ENCODE measurements at regions not wholly inside any gene's neighbourhood (a gene's known extent, or its start where the extent isn't known, plus 50 kb on each side); places are given as distances from the start of the nearest gene placed in this dataset.

DNA sequence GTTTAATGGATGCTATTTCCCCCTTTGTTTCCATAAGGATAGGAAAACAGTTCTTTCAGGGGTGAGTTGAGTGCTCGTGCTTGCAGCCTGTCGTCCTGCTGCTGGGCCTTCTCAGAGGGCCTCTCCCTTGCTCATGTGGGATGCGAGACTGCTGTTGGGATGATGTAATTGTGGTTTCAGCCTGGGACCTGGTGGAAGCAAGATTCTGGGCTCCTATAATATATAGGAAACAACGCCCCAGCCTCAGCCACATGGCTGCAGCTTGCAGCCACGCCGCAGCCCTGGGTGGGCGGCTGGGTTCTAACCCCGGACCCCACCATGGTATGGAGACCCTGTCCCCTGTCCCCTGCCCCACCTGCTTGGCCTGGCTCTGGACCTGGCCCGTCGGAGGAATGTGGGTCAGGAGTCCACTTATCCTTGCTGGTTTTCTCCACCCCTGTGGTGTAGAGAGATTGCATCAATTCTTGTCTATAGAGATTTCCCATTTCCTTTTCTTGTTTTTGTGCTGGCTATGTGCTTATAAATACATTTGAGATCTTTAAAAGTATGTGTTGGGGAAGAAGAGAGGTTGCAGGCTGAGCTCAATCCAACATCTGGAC lies 357.8 kb downstream of the SIPA1L2 start:
- H3K4me1 ChIP-seq: peaks cover 10% of the 10 kb centered on the region; the same call in 1 of the 2 replicates
- H3K36me3 Mint-ChIP-seq (ENCODE audit: insufficient read depth, unreplicated experiment): no peaks in the 10 kb centered on the region
- intact Hi-C loops (cut with micrococcal nuclease; ENCODE audit: unreplicated experiment): no loop called here
- POLR2A ChIA-PET: no interaction called here
- H3K27me3 ChIP-seq (replicated peaks; ENCODE audit: control insufficient read depth, insufficient read depth, low read length): no peaks in the 10 kb centered on the region
- H3K27ac Mint-ChIP-seq (ENCODE audit: unreplicated experiment): no peak overlapping the region
- TF ChIP-seq, protein P1, sequence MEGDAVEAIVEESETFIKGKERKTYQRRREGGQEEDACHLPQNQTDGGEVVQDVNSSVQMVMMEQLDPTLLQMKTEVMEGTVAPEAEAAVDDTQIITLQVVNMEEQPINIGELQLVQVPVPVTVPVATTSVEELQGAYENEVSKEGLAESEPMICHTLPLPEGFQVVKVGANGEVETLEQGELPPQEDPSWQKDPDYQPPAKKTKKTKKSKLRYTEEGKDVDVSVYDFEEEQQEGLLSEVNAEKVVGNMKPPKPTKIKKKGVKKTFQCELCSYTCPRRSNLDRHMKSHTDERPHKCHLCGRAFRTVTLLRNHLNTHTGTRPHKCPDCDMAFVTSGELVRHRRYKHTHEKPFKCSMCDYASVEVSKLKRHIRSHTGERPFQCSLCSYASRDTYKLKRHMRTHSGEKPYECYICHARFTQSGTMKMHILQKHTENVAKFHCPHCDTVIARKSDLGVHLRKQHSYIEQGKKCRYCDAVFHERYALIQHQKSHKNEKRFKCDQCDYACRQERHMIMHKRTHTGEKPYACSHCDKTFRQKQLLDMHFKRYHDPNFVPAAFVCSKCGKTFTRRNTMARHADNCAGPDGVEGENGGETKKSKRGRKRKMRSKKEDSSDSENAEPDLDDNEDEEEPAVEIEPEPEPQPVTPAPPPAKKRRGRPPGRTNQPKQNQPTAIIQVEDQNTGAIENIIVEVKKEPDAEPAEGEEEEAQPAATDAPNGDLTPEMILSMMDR (IDR thresholded peaks at IDR 0.05; ENCODE audit: insufficient read depth in 1 of 2, low read depth in 1 of 2, low read length in 1 of 2, severe bottlenecking in 1 of 2, unreplicated experiment in 1 of 2): no peak
- BruUV-seq (replicated peaks): no TSS peak
- DNase-seq: no peak
- CTCF ChIA-PET: no interaction called here
- H3K4me1 Mint-ChIP-seq (ENCODE audit: low read depth, unreplicated experiment): peaks cover 14% of the 10 kb centered on the region
- H3K36me3 ChIP-seq (ENCODE audit: control insufficient read depth, insufficient read depth, low read length): no peaks in the 10 kb centered on the region; the same call in 1 of the 2 replicates
- no peaks in the 10 kb centered on the region for H3K9me3 Mint-ChIP-seq (ENCODE audit: unreplicated experiment)
- H3K27me3 Mint-ChIP-seq (ENCODE audit: insufficient read depth, unreplicated experiment): no peaks in the 10 kb centered on the region
- H3K9me3 ChIP-seq: no peaks in the 10 kb centered on the region
- H3K4me3 Mint-ChIP-seq (ENCODE audit: unreplicated experiment): no peak overlapping the region
- H3K4me3 ChIP-seq (ENCODE audit: low read depth, low read length): no peak overlapping the region

DNA sequence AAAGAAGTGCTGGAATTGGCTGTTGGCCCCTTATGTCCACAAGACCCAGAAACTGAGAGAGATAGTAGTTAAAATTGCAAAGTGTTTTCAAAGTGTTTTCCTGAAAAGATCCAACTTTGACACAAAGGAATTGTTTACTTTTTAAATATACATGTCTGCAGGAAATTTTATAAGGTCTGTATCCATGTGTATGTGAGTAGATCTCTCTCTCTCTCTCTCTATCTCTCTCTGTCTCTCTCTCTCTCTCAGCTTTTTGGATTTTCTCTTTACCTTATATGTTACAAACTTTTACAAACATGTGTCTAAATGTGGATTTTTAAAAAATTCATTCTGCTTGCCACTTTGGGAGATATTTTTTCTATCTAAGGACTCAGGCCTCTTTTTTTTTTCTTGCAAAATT lies 358.6 kb downstream of the SIPA1L2 start:
- no peaks in the 10 kb centered on the region for H3K36me3 Mint-ChIP-seq (ENCODE audit: insufficient read depth, unreplicated experiment)
- Histone ChIP-seq H3K4me1 (peaks cover 10% of the 10 kb centered on the region; the same call in 1 of the 2 replicates), H3K36me3 (ENCODE audit: control insufficient read depth, insufficient read depth, low read length) (no peaks in the 10 kb centered on the region; the same call in 1 of the 2 replicates), H3K9me3 (no peaks in the 10 kb centered on the region), H3K27me3 (replicated peaks; ENCODE audit: control insufficient read depth, insufficient read depth, low read length) (no peaks in the 10 kb centered on the region), H3K4me3 (ENCODE audit: low read depth, low read length) (no peak overlapping the region)
- H3K9me3 Mint-ChIP-seq (ENCODE audit: unreplicated experiment): no peaks in the 10 kb centered on the region
- BruUV-seq (replicated peaks): no TSS peak
- intact Hi-C loops (cut with micrococcal nuclease; ENCODE audit: unreplicated experiment): no loop called here
- ChIA-PET POLR2A (interaction anchor here (0.5 kb wide), 1 partner anchor 110 kb away, joined by 10 read pairs; no protein-coding TSS in a partner anchor), CTCF (no interaction called here)
- no peak overlapping the region for H3K4me3 Mint-ChIP-seq (ENCODE audit: unreplicated experiment)
- H3K27ac Mint-ChIP-seq (ENCODE audit: unreplicated experiment): no peak overlapping the region
- DNase-seq: no peak
- TF ChIP-seq, protein P1 (IDR thresholded peaks at IDR 0.05; ENCODE audit: insufficient read depth in 1 of 2, low read depth in 1 of 2, low read length in 1 of 2, severe bottlenecking in 1 of 2, unreplicated experiment in 1 of 2): no peak
- no peaks in the 10 kb centered on the region for H3K27me3 Mint-ChIP-seq (ENCODE audit: insufficient read depth, unreplicated experiment)
- peaks cover 8% of the 10 kb centered on the region for H3K4me1 Mint-ChIP-seq (ENCODE audit: low read depth, unreplicated experiment)

DNA sequence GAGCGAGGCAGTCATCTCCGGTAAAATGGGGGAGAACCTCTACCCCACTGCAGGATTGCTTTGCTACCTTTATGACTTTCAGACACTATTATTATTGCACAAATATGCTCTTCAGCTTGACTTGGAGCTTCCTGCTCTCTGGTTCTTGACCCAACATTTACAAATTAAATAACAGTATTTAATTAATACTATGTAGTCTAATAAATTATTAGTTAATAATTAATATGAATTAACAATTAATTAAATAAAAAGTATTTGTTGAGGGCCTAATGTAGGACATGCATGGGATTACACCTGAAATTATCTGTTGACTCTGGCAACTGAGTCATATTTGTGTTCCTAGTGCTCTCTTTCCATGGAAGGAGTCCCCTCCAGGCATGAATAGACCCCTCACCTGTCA lies 359.9 kb downstream of the SIPA1L2 start:
- TF ChIP-seq, protein P1 (IDR thresholded peaks at IDR 0.05; ENCODE audit: insufficient read depth in 1 of 2, low read depth in 1 of 2, low read length in 1 of 2, severe bottlenecking in 1 of 2, unreplicated experiment in 1 of 2): no peak
- POLR2A ChIA-PET: no interaction called here
- intact Hi-C loops (cut with micrococcal nuclease; ENCODE audit: unreplicated experiment): loop anchor here (10.0 kb wide), 1 partner anchor 85 kb away; no protein-coding TSS in a partner anchor

More for the DNA sequence above, 359.9 kb downstream of the SIPA1L2 start:
- no peak for DNase-seq
- no TSS peak for BruUV-seq (replicated peaks)
- CTCF ChIA-PET: no interaction called here
- Histone ChIP-seq H3K4me1 (peaks cover 8% of the 10 kb centered on the region; the same call in 1 of the 2 replicates), H3K9me3 (no peaks in the 10 kb centered on the region), H3K4me3 (ENCODE audit: low read depth, low read length) (no peak overlapping the region), H3K36me3 (ENCODE audit: control insufficient read depth, insufficient read depth, low read length) (no peaks in the 10 kb centered on the region; the same call in 1 of the 2 replicates), H3K27me3 (replicated peaks; ENCODE audit: control insufficient read depth, insufficient read depth, low read length) (no peaks in the 10 kb centered on the region)
- no peaks in the 10 kb centered on the region for H3K27me3 Mint-ChIP-seq (ENCODE audit: insufficient read depth, unreplicated experiment)
- H3K9me3 Mint-ChIP-seq (ENCODE audit: unreplicated experiment): no peaks in the 10 kb centered on the region
- no peaks in the 10 kb centered on the region for H3K36me3 Mint-ChIP-seq (ENCODE audit: insufficient read depth, unreplicated experiment)
- no peak overlapping the region for H3K27ac Mint-ChIP-seq (ENCODE audit: unreplicated experiment)
- H3K4me3 Mint-ChIP-seq (ENCODE audit: unreplicated experiment): no peak overlapping the region
- peaks cover 8% of the 10 kb centered on the region for H3K4me1 Mint-ChIP-seq (ENCODE audit: low read depth, unreplicated experiment)
